PFSK-1 (cell line): ENCODE measurements at regions not wholly inside any gene's neighbourhood (a gene's known extent, or its start where the extent isn't known, plus 50 kb on each side); places are given as distances from the start of the nearest gene placed in this dataset.

Experiments
- POLR2AphosphoS5 ChIP-seq: IDR thresholded peaks from 2 replicates; pipeline ENCODE4 v1.6.1; 2012; ENCODE audit warnings: low read depth, mild to moderate bottlenecking, control low read depth, low read length, moderate library complexity
- TAF1 ChIP-seq: IDR thresholded peaks from 2 replicates; pipeline ENCODE4 v1.6.1; 2012; ENCODE audit warnings: low read length, control low read depth, borderline replicate concordance; ENCODE audit not compliant: insufficient read depth

GRCh38 chr5:164020116-164020515 is 514.7 kb downstream of the MAT2B start:
- TF ChIP-seq TAF1 (no peak), POLR2AphosphoS5 (no peak)
